Stomach smooth muscle (tissue), 2 donors: ENCODE measurements at regions not wholly inside any gene's neighbourhood (a gene's known extent, or its start where the extent isn't known, plus 50 kb on each side); places are given as distances from the start of the nearest gene placed in this dataset.
"Not testable (repeated sequence)": the region's sequence is repeated elsewhere in the genome, so short reads cannot be mapped to it uniquely, and the experiment has no call there.

Experiments
- H3K27ac ChIP-seq: one replicate; pipeline ENCODE4 v1.7.0; 2013; ENCODE audit warnings: mild to moderate bottlenecking, low read length, inconsistent platforms
- H3K27me3 ChIP-seq, 2 donors: one replicate each; pipeline ENCODE4 v1.7.0; 2013; ENCODE audit warnings: low read length in 2 of 2; ENCODE audit not compliant: insufficient read depth in 2 of 2, control insufficient read depth in 1 of 2
- H3K36me3 ChIP-seq, 2 donors: one replicate each; pipeline ENCODE4 v1.7.0; 2013; ENCODE audit warnings: low read length in 2 of 2; ENCODE audit not compliant: control insufficient read depth in 2 of 2, insufficient read depth in 2 of 2
- H3K4me1 ChIP-seq: one replicate; pipeline ENCODE4 v1.7.0; 2013; ENCODE audit warnings: low read length; ENCODE audit not compliant: control insufficient read depth, insufficient read depth
- H3K4me3 ChIP-seq, 2 donors: one replicate each; pipeline ENCODE4 v1.7.0; 2013; ENCODE audit warnings: low read length in 2 of 2
- H3K9ac ChIP-seq, 2 donors: one replicate each; pipeline ENCODE4 v1.7.0; 2013; ENCODE audit warnings: low read length in 2 of 2, mild to moderate bottlenecking in 1 of 2
- H3K9me3 ChIP-seq, 2 donors: one replicate each; pipeline ENCODE4 v1.7.0; 2013; ENCODE audit warnings: low read length in 2 of 2; ENCODE audit not compliant: control insufficient read depth in 2 of 2
- donor health status: healthy.
- donor health status: Pancreatic carcinoma.

DNA sequence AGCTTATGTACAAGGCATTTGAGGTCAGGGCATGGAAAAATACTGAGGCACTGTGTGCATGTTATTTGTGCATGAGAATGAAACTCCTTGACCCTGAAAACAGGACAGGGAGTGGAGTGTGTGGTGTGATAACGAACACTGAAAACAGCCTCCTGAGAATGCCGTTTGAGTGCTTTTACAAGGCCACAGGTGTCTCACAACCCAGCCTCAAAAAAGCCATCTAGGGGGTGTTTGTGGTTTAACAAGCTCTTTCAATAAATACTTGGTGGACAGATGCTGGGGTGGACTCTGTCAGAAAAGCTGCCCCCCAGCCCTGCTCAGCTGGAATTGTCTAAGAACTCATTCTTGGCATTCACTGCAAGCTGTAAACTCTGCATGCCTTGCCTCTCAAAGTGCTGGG is 94.0 kb upstream of the SLC25A48 start:
- Histone ChIP-seq H3K9ac (no peak overlapping the region), H3K4me3 (no peak overlapping the region), H3K27ac (no peak overlapping the region), H3K4me1 (no peaks in the 10 kb centered on the region), H3K36me3 (no peaks in the 10 kb centered on the region), H3K9me3 (peaks cover 0 to 2% of the 10 kb centered on the region in 2 donors), H3K27me3 (no peaks in the 10 kb centered on the region)

DNA sequence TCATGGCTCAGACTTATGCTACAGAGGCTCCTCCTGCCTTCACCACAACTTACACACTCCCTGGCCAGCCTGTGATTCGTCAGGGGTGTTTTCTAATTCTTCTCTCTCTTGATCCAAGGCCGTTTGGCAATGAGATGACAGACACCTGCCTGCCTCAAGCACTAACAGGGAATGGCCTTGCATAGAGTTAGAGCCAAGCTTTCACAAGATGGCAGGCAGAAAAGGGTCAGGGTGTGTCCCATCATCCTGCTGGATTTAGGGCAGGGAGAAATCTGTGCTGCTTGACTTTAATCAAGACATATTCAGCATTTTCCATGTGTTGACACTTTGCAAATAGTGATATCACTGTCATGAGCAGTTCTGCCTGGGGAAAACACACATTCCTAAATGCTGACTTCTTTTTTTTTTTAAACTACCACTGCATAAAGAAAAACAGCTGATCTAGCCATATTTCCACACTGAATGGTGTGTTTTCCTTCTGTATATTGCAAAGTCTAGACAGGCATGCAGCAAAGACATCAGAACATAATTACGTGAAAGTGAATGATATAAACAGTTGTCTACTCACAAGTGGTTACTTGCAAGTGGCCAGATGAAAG is 95.0 kb upstream of the SLC25A48 start:
- Histone ChIP-seq H3K36me3 (no peaks in the 10 kb centered on the region), H3K9ac (no peak overlapping the region), H3K4me1 (no peaks in the 10 kb centered on the region), H3K27me3 (no peaks in the 10 kb centered on the region), H3K9me3 (no peaks in the 10 kb centered on the region), H3K4me3 (no peak overlapping the region), H3K27ac (no peak overlapping the region)

DNA sequence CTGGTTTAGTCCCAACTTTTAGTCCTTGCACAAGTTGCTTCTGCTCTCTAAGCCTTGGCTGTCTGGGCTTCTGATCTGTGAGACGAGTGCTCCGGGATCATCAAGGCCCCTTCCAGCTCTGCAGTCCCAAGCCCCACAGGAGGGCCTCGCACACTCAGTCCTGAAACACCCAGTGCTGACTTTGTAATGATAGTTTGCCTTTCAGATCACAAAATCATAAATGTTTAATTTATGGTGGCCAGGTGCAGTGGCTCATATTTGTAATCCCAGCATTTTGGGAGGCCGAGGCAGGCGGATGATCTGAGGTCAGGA is 95.9 kb upstream of the SLC25A48 start:
- Histone ChIP-seq H3K9ac (no peak overlapping the region), H3K27ac (no peak overlapping the region), H3K4me1 (no peaks in the 10 kb centered on the region), H3K4me3 (no peak overlapping the region), H3K36me3 (no peaks in the 10 kb centered on the region), H3K27me3 (no peaks in the 10 kb centered on the region), H3K9me3 (no peaks in the 10 kb centered on the region)

DNA sequence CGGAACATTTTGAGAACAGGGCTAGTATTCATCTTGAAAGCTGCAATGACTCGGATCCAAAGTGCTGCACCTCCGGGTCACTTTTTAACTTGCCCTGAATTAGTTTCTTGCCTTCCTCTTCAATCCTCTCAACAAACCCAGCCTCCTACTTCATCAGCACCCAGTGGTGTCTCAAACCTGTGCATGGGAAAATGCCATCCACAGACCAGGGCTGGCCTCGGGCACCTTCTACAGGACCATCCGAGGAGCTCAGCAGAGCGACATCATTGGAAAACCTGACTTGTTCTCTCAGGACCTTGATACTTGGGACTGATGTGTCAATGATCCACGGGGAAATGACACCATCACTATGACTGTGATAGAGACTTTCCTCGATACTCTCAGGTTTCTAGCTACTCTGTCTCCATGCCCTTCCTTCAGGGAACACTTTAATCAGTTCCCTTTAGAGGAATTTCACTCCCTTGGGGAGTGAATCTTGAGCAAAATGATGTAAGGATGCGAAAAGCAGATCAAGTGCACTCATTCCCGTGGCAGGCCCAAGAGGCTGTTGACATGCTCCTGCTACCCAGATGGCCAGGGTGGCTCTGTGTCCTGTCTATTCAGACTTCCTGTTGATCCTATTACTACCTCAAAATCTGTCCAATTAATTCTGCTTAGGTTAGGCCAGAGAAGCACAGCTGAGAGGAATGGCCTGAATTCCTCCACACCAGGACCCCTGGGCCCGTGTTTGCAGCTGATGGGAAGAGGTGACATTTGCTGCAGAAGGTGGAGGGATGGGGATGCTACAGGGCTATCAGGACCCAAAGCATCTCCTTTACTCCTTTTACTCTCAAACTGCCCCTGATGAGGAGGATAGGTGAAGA is 96.5 kb upstream of the SLC25A48 start:
- no peak overlapping the region for H3K27ac ChIP-seq
- no peaks in the 10 kb centered on the region for H3K27me3 ChIP-seq
- H3K36me3 ChIP-seq: no peaks in the 10 kb centered on the region
- H3K9ac ChIP-seq: no peak overlapping the region
- no peaks in the 10 kb centered on the region for H3K4me1 ChIP-seq
- no peaks in the 10 kb centered on the region for H3K9me3 ChIP-seq
- H3K4me3 ChIP-seq: no peak overlapping the region

DNA sequence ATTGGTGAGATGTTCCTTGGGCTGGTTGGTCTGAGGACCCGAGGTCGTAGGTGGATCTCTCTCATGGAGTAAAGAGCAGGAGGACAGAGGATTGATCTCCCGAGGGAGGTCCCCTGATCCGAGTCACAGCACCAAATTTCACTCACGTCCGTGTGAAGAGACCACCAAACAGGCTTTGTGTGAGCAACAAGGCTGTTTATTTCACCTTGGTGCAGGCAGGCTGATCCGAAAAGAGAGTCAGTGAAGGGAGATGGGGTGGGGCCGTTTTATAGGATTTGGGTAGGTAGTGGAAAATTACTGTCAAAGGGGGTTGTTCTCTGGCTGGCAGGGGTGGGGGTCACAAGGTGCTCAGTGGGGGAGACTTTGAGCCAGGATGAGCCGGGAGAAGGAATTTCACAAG is 97.5 kb upstream of the SLC25A48 start:
- not testable (repeated sequence) for H3K9ac ChIP-seq, H3K9me3 ChIP-seq, H3K4me3 ChIP-seq, H3K4me1 ChIP-seq, H3K36me3 ChIP-seq, H3K27ac ChIP-seq, H3K27me3 ChIP-seq

DNA sequence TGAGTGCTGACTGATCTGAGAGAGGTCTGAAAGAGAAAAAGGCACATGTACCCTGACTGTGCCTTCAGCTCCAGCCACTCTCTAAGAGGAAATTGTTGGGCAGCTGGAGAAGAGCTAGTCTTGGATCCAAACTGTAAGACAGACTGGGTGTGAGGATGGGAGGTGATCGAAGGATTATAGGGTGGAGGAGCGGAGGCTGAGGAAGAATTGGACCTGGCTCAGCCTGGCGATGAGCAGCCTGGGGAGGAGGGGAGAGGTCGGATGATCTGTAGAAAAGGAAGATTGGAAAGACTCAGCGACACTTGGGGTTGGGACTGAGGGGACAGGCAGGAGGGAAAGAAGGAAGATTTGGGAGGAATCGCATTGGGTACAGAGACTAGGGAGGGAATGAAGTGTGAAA is 98.6 kb upstream of the SLC25A48 start:
- Histone ChIP-seq H3K27me3 (no peaks in the 10 kb centered on the region), H3K9me3 (no peaks in the 10 kb centered on the region), H3K4me1 (no peaks in the 10 kb centered on the region), H3K4me3 (no peak overlapping the region), H3K27ac (no peak overlapping the region), H3K36me3 (no peaks in the 10 kb centered on the region), H3K9ac (no peak overlapping the region)

DNA sequence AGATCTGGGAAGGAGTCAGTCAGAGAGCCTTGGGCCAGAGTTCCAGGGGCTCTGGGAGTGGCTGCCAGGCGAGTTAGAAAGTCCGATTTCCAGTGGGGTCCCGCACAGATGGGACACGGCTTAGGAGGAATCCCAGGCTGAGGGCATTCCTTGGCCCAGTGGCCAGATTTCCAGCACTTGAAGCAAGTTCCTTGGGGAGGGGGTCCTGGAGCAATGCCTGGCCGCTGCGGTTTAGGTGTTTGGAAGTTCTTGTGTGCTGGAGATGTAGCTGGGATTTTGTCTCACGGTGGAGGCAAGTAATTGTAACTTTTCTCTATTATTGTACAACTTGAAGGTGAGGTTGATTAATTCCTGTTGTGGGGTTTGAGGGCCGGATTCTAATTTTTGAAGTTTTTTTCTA is 99.5 kb upstream of the SLC25A48 start:
- not testable (repeated sequence) for H3K27ac ChIP-seq, H3K36me3 ChIP-seq, H3K9me3 ChIP-seq, H3K4me1 ChIP-seq, H3K4me3 ChIP-seq, H3K27me3 ChIP-seq, H3K9ac ChIP-seq

DNA sequence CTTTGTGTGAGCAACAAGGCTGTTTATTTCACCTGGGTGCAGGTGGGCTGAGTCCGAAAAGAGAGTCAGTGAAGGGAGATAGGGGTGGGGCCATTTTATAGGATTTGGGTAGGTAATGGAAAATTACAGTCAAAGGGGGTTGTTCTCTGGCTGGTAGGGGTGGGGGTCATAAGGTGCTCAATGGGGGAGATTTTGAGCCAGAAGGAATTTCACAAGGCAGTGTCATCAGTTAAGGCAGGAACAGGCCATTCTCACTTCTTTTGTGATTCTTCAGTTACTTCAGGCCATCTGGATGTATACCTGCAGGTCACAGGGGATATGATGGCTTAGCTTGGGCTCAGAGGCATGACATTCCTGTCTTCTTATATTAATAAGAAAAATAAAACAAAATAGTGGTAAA is 103.4 kb upstream of the SLC25A48 start:
- H3K9ac ChIP-seq, H3K4me1 ChIP-seq, H3K27me3 ChIP-seq, H3K4me3 ChIP-seq, H3K9me3 ChIP-seq, H3K27ac ChIP-seq, H3K36me3 ChIP-seq: not testable (repeated sequence)

DNA sequence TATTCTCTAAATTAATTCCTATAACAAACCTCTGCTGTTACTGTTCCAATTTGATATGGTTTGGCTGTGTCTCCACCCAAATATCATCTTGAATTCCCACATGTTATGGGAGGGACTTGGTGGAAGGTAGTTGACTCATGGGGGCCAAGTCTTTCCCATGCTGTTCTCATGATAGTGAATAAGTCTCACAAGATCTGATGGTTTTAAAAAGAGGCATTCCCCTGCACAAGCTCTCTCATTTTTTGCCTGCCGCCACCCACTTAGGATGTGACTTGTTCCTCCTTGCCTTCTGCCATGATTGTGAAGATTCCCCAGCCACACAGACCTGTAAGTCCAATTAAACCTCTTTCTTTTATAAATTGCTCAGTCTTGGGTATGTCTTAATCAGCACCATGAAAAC is 104.3 kb upstream of the SLC25A48 start:
- not testable (repeated sequence) for H3K27me3 ChIP-seq, H3K4me3 ChIP-seq, H3K9me3 ChIP-seq, H3K4me1 ChIP-seq, H3K27ac ChIP-seq, H3K9ac ChIP-seq, H3K36me3 ChIP-seq

DNA sequence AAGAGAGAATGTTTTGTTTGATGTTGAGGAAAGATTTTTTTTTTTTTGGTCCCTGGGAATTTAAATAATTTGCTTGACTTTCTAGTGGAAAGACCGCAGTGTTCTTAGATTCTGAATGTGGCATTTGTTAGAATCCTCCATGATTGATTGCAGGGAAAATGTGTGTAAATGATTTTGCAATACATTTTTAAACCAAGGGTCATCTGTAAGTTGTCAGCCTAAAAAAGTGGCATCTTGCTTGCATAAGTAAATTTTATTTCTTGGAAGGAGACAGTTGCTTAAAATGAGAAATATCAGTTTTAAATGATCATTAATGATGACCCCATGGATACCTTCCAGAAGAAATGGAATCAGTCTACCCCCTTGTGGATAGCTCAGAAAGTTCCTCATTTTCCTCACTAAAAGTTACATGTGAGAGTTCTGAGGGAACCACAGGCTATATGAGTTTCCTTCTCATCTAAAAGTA is 105.1 kb upstream of the SLC25A48 start:
- H3K9ac ChIP-seq: no peak overlapping the region
- H3K27me3 ChIP-seq: no peaks in the 10 kb centered on the region
- H3K4me3 ChIP-seq: no peak overlapping the region

DNA sequence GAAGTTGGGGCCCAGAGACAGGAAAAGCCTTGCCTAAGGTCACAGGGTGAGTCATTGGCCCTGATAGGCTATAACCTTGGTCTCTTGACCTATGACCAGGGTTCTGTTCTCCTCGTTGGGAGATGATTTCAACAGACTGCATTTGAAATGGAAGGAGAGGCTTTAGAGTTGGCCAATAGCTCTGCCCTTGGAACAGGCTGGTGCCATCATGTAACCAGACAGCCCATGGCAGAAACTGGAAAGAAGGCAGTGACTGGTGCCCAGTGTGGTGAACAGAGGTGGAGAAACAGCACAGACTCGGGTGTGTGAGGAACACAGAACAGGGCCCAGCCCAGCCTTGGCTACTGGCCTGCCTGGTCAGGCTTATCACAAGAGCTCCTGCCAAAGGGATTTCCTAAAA is 109.8 kb upstream of the SLC25A48 start:
- Histone ChIP-seq H3K4me3 (no peak overlapping the region), H3K36me3 (no peaks in the 10 kb centered on the region), H3K9ac (no peak overlapping the region), H3K9me3 (no peaks in the 10 kb centered on the region), H3K4me1 (peaks cover 3% of the 10 kb centered on the region), H3K27ac (no peak overlapping the region), H3K27me3 (no peaks in the 10 kb centered on the region)

More for the DNA sequence above, 105.1 kb upstream of the SLC25A48 start:
- no peak overlapping the region for H3K27ac ChIP-seq
- H3K4me1 ChIP-seq: no peaks in the 10 kb centered on the region
- H3K9me3 ChIP-seq: no peaks in the 10 kb centered on the region
- no peaks in the 10 kb centered on the region for H3K36me3 ChIP-seq
